ENCODE measurements at regions not wholly inside any gene's neighbourhood (a gene's known extent, or its start where the extent isn't known, plus 50 kb on each side); places are given as distances from the start of the nearest gene placed in this dataset.

GRCh38 chr4:142927721-142928120 lies 81.6 kb upstream of the INPP4B start:
- 64 to 65% methylated on average over 1 of the region's 1 CpG for WGBS, 2 donors
- Histone ChIP-seq H3K4me3 (no peak overlapping the region), H3K27ac (no peak overlapping the region), H3K4me1 (peaks cover 0 to 5% (median 0%) of the 10 kb centered on the region in 4 donors), H3K9me3 (no peaks in the 10 kb centered on the region), H3K27me3 (no peaks in the 10 kb centered on the region), H3K36me3 (no peaks in the 10 kb centered on the region)
- DNase-seq (ENCODE audit: low spot score in 2 of 2): no peak
- TF ChIP-seq POLR2A (IDR thresholded peaks at IDR 0.05): no peak
- no peak for TF ChIP-seq CTCF (IDR thresholded peaks at IDR 0.05)
- TF ChIP-seq EP300 (IDR thresholded peaks at IDR 0.05): no peak

- H3K4me1 ChIP-seq: peaks cover 0 to 5% (median 0%) of the 10 kb centered on the region in 4 donors
- H3K27ac ChIP-seq: no peak overlapping the region
- H3K27me3 ChIP-seq: no peaks in the 10 kb centered on the region
- TF ChIP-seq POLR2A (IDR thresholded peaks at IDR 0.05) (no peak), EP300 (IDR thresholded peaks at IDR 0.05) (no peak), CTCF (IDR thresholded peaks at IDR 0.05) (no peak)
- no peak overlapping the region for H3K4me3 ChIP-seq
- no peak for DNase-seq (ENCODE audit: low spot score in 2 of 2)
- no peaks in the 10 kb centered on the region for H3K9me3 ChIP-seq
- H3K36me3 ChIP-seq: no peaks in the 10 kb centered on the region
- 65 to 79% methylated on average over 3 of the region's 3 CpGs for WGBS, 2 donors
These were observed 83.4 kb upstream of the INPP4B start for GRCh38 chr4:142929526-142929925.

GRCh38 chr4:142933207-142933606 lies 87.1 kb upstream of the INPP4B start:
- H3K36me3 ChIP-seq: no peaks in the 10 kb centered on the region
- 89 to 90% methylated on average over 5 of the region's 5 CpGs for WGBS, 2 donors
- H3K27me3 ChIP-seq: no peaks in the 10 kb centered on the region
- no peaks in the 10 kb centered on the region for H3K9me3 ChIP-seq
- H3K4me1 ChIP-seq: no peaks in the 10 kb centered on the region
- no peak for DNase-seq (ENCODE audit: low spot score in 2 of 2)
- TF ChIP-seq CTCF (IDR thresholded peaks at IDR 0.05) (no peak), EP300 (IDR thresholded peaks at IDR 0.05) (no peak)
- no peak overlapping the region for H3K4me3 ChIP-seq
- no peak overlapping the region for H3K27ac ChIP-seq

GRCh38 chr4:142940425-142941330 lies 94.6 kb upstream of the INPP4B start:
- DNase-seq (ENCODE audit: low spot score in 2 of 2): no peak
- 80 to 89% methylated on average over 6 of the region's 6 CpGs for WGBS, 2 donors
- Histone ChIP-seq H3K9me3 (no peaks in the 10 kb centered on the region), H3K27ac (no peak overlapping the region), H3K4me1 (no peaks in the 10 kb centered on the region), H3K4me3 (no peak overlapping the region), H3K36me3 (no peaks in the 10 kb centered on the region), H3K27me3 (no peaks in the 10 kb centered on the region)
- TF ChIP-seq EP300 (IDR thresholded peaks at IDR 0.05) (no peak), POLR2A (IDR thresholded peaks at IDR 0.05) (no peak), CTCF (IDR thresholded peaks at IDR 0.05) (no peak)

GRCh38 chr4:142944565-142944964 lies 98.5 kb upstream of the INPP4B start:
- Histone ChIP-seq H3K4me3 (no peak overlapping the region), H3K27me3 (no peaks in the 10 kb centered on the region), H3K36me3 (no peaks in the 10 kb centered on the region), H3K4me1 (no peaks in the 10 kb centered on the region), H3K27ac (no peak overlapping the region), H3K9me3 (peaks cover 0 to 23% (median 5%) of the 10 kb centered on the region in 4 donors)
- 83 to 87% methylated on average over 1 of the region's 1 CpG for WGBS, 2 donors
- TF ChIP-seq EP300 (IDR thresholded peaks at IDR 0.05) (no peak), CTCF (IDR thresholded peaks at IDR 0.05) (no peak), POLR2A (IDR thresholded peaks at IDR 0.05) (no peak)
- no peak for DNase-seq (ENCODE audit: low spot score in 2 of 2)
